CD4-positive, alpha-beta T cell treated with Interleukin-21 for 1 hour (primary cell): ENCODE measurements at regions not wholly inside any gene's neighbourhood (a gene's known extent, or its start where the extent isn't known, plus 50 kb on each side); places are given as distances from the start of the nearest gene placed in this dataset.

ENCODE experiments used
- DNase-seq: peaks from one replicate; pipeline ENCODE4 v3.0.0-alpha.2; 2020

GRCh38 chr9:80883826-80884579 is 805.3 kb downstream of the TLE1 start:
- no peak for DNase-seq

- no peak for DNase-seq
Observed at GRCh38 chr9:80883426-80883825, 805.9 kb downstream of the TLE1 start.

GRCh38 chr9:80881940-80882339 is 807.4 kb downstream of the TLE1 start:
- DNase-seq, result no peak

- no peak for DNase-seq
Observed at GRCh38 chr9:80881320-80881719, 808.0 kb downstream of the TLE1 start.

- no peak for DNase-seq
Observed at GRCh38 chr9:80878556-80878955, 810.8 kb downstream of the TLE1 start.

- DNase-seq, result no peak
Observed at GRCh38 chr9:80875947-80876346, 813.4 kb downstream of the TLE1 start.

GRCh38 chr9:80874276-80874675 is 815.1 kb downstream of the TLE1 start:
- no peak for DNase-seq

GRCh38 chr9:80873861-80874260 is 815.5 kb downstream of the TLE1 start:
- no peak for DNase-seq

GRCh38 chr9:80871596-80871995 is 817.8 kb downstream of the TLE1 start:
- no peak for DNase-seq

- no peak for DNase-seq
Observed at GRCh38 chr9:80867731-80868130, 821.6 kb downstream of the TLE1 start.

GRCh38 chr9:80866576-80867227 is 822.6 kb downstream of the TLE1 start:
- no peak for DNase-seq

GRCh38 chr9:80866121-80866520 is 823.2 kb downstream of the TLE1 start:
- DNase-seq, result no peak

- no peak for DNase-seq
Observed at GRCh38 chr9:80843028-80843427, 846.3 kb downstream of the TLE1 start.

GRCh38 chr9:80842389-80842788 is 847.0 kb downstream of the TLE1 start:
- no peak for DNase-seq

GRCh38 chr9:80841888-80842287 is 847.5 kb downstream of the TLE1 start:
- no peak for DNase-seq

- no peak for DNase-seq
Observed at GRCh38 chr9:80839821-80840675, 849.3 kb downstream of the TLE1 start.

GRCh38 chr9:80836013-80836412 is 853.3 kb downstream of the TLE1 start:
- no peak for DNase-seq

GRCh38 chr9:80831751-80832150 is 857.6 kb downstream of the TLE1 start:
- no peak for DNase-seq

- DNase-seq, result no peak
Observed at GRCh38 chr9:80811656-80812055, 877.7 kb downstream of the TLE1 start.

GRCh38 chr9:80811003-80811402 is 878.3 kb downstream of the TLE1 start:
- DNase-seq, result no peak

GRCh38 chr9:80806671-80807070 is 882.7 kb downstream of the TLE1 start:
- no peak for DNase-seq

GRCh38 chr9:80804873-80805272 is 884.5 kb downstream of the TLE1 start:
- no peak for DNase-seq

- no peak for DNase-seq
Observed at GRCh38 chr9:80797831-80798688, 891.3 kb downstream of the TLE1 start.
